NCI-H2196 treated with DMSO at 0.1 percent for 48 hours (cell line): ENCODE measurements at regions not wholly inside any gene's neighbourhood (a gene's known extent, or its start where the extent isn't known, plus 50 kb on each side); places are given as distances from the start of the nearest gene placed in this dataset.
"Not testable (repeated sequence)": the region's sequence is repeated elsewhere in the genome, so short reads cannot be mapped to it uniquely, and the experiment has no call there.

Source experiments
- DNase-seq: peaks from one replicate; lab custom pipeline; 2025; ENCODE audit not compliant: unreplicated experiment; lab: John Stamatoyannopoulos, UW

GRCh38 chr18:6569813-6570212 lies 155.1 kb upstream of the L3MBTL4 start:
- DNase-seq = no peak

GRCh38 chr18:6570581-6571238 lies 156.0 kb upstream of the L3MBTL4 start:
- no peak for DNase-seq

- no peak for DNase-seq
Observed at GRCh38 chr18:6571239-6571602, 156.5 kb upstream of the L3MBTL4 start.

GRCh38 chr18:6572192-6572591 lies 157.3 kb upstream of the ARHGAP28 start:
- not testable (repeated sequence) for DNase-seq

- DNase-seq = no peak
Observed at GRCh38 chr18:6574631-6575030, 154.9 kb upstream of the ARHGAP28 start.

GRCh38 chr18:6575908-6576307 lies 153.6 kb upstream of the ARHGAP28 start:
- DNase-seq = no peak

- DNase-seq = no peak
Observed at GRCh38 chr18:6576718-6577375, 152.7 kb upstream of the ARHGAP28 start.

GRCh38 chr18:6578686-6579085 lies 150.8 kb upstream of the ARHGAP28 start:
- DNase-seq = no peak

- no peak for DNase-seq
Observed at GRCh38 chr18:6579486-6579885, 150.0 kb upstream of the ARHGAP28 start.

- DNase-seq = no peak
Observed at GRCh38 chr18:6580401-6580800, 149.1 kb upstream of the ARHGAP28 start.

- no peak for DNase-seq
Observed at GRCh38 chr18:6589923-6590322, 139.6 kb upstream of the ARHGAP28 start.

GRCh38 chr18:6590326-6590725 lies 139.2 kb upstream of the ARHGAP28 start:
- no peak for DNase-seq

GRCh38 chr18:6591491-6591890 lies 138.0 kb upstream of the ARHGAP28 start:
- DNase-seq = no peak

- no peak for DNase-seq
Observed at GRCh38 chr18:6592522-6592921, 137.0 kb upstream of the ARHGAP28 start.

- no peak for DNase-seq
Observed at GRCh38 chr18:6593142-6593885, 136.2 kb upstream of the ARHGAP28 start.

GRCh38 chr18:6595666-6596065 lies 133.8 kb upstream of the ARHGAP28 start:
- no peak for DNase-seq

- no peak for DNase-seq
Observed at GRCh38 chr18:6598657-6599056, 130.9 kb upstream of the ARHGAP28 start.

GRCh38 chr18:6600667-6601167 lies 128.8 kb upstream of the ARHGAP28 start:
- no peak for DNase-seq

GRCh38 chr18:6601241-6601640 lies 128.3 kb upstream of the ARHGAP28 start:
- DNase-seq = no peak

- no peak for DNase-seq
Observed at GRCh38 chr18:6602365-6602764, 127.2 kb upstream of the ARHGAP28 start.

- no peak for DNase-seq
Observed at GRCh38 chr18:6604573-6604941, 125.0 kb upstream of the ARHGAP28 start.
